BJ (cell line): ENCODE measurements at regions not wholly inside any gene's neighbourhood (a gene's known extent, or its start where the extent isn't known, plus 50 kb on each side); places are given as distances from the start of the nearest gene placed in this dataset.

Experiments used
- CTCF ChIA-PET: fragments of 350-600 bp; formaldehyde crosslinking; extraction: SDS; loops from one replicate; lab custom pipeline; 2021; ENCODE audit warnings: antibody characterized with exemption, inconsistent platforms; lab: Yijun Ruan, JAX
- POLR2A ChIA-PET: fragments of 300-600 bp; sonication (Branson Sonifier 250); formaldehyde crosslinking; extraction: SDS; loops from one replicate; lab custom pipeline; 2021; ENCODE audit warnings: antibody characterized with exemption; lab: Charles Lee
- DNase-seq: peaks from one replicate; pipeline ENCODE4 v3.0.0-alpha.2; 2011; ENCODE audit warnings: low read depth
- H3K27me3 ChIP-seq: 2 replicates; pipeline ENCODE4 v1.6.0; 2011; ENCODE audit warnings: low read length; ENCODE audit not compliant: control insufficient read depth, insufficient read depth
- H3K36me3 ChIP-seq: 2 replicates; pipeline ENCODE4 v1.5.1; 2011; ENCODE audit warnings: low read length; ENCODE audit not compliant: control insufficient read depth, insufficient read depth
- H3K4me3 ChIP-seq: 2 replicates; pipeline ENCODE4 v1.5.1; 2011; ENCODE audit warnings: low read depth, mild to moderate bottlenecking, control low read depth, low read length
- TF ChIP-seq, protein P1 (sequence below): IDR thresholded peaks from 2 replicates; pipeline ENCODE4 v1.5.1; 2011; ENCODE audit warnings: low read depth, mild to moderate bottlenecking, control low read depth, inconsistent platforms, low read length, moderate library complexity; ENCODE audit not compliant: insufficient read depth

DNA sequence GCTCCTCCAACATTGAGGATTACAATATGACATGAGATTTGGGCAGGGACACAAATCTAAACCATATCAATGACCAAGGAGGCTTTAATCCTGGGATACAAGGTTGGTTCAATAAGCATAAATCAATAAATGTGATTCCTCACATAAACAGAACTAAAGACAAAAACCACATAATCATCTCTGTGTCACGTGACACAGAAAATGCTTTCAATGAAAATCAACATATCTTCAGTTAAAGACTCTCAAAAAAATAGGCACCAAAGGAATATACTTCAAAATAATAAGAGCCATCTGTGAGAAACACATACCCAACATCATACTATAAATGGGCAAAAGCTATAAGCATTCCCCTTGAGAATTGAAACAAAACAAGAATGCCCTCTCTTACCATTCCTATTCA is 604.9 kb downstream of the SEMA5A start:
- TF ChIP-seq, protein P1, sequence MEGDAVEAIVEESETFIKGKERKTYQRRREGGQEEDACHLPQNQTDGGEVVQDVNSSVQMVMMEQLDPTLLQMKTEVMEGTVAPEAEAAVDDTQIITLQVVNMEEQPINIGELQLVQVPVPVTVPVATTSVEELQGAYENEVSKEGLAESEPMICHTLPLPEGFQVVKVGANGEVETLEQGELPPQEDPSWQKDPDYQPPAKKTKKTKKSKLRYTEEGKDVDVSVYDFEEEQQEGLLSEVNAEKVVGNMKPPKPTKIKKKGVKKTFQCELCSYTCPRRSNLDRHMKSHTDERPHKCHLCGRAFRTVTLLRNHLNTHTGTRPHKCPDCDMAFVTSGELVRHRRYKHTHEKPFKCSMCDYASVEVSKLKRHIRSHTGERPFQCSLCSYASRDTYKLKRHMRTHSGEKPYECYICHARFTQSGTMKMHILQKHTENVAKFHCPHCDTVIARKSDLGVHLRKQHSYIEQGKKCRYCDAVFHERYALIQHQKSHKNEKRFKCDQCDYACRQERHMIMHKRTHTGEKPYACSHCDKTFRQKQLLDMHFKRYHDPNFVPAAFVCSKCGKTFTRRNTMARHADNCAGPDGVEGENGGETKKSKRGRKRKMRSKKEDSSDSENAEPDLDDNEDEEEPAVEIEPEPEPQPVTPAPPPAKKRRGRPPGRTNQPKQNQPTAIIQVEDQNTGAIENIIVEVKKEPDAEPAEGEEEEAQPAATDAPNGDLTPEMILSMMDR, result no peak

DNA sequence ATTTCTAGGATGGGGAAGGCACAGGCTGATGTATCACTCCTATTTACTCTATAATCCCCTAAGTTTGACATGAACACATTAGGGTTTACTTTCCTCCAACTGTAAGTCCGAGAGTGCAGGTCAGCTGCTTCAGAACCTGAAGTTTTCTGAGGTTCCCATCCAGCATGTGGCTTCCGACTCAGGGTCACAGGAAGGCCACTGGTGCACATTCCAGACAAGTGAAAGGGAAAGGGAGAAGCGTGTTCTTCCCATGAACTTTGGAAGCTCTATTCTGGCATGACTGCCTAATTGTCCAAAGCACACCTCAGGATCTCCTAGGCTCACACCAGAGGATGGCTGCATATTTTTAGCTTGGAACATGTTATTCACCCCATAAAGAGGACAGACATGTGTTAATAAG is 602.6 kb downstream of the SEMA5A start:
- CTCF ChIA-PET, result interaction anchor here (0.7 kb wide), 1 partner anchor 42 kb away, joined by 3 read pairs; no protein-coding TSS in a partner anchor
- H3K4me3 ChIP-seq, result no peak overlapping the region
- POLR2A ChIA-PET, result no interaction called here
- no peaks in the 10 kb centered on the region for H3K36me3 ChIP-seq
- DNase-seq, result no peak
- TF ChIP-seq, protein P1, result no peak
- H3K27me3 ChIP-seq, result no peaks in the 10 kb centered on the region

More for the DNA sequence above, 604.9 kb downstream of the SEMA5A start:
- no peaks in the 10 kb centered on the region for H3K36me3 ChIP-seq
- ChIA-PET CTCF (no interaction called here), POLR2A (no interaction called here)
- no peak for DNase-seq
- no peak overlapping the region for H3K4me3 ChIP-seq
- no peaks in the 10 kb centered on the region for H3K27me3 ChIP-seq

DNA sequence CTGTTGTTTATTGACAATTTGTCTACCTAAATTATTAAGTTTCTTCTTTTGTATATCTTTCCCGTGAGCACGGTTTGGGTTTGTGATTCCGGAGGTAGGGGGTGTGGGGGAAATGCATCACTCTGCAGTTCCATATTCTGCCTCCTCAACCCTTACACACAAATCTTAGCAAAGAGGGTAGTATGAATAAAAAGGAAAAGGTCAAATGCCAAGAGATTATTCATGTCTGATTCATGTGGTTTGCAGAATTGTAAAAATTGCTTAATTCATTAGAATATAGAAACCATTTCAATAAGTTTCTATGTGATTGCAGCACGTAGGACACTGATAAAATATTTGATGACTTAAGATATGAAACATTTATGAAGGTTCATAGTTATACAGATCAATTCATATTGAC is 601.9 kb downstream of the SEMA5A start:
- CTCF ChIA-PET, result no interaction called here
- DNase-seq, result no peak

DNA sequence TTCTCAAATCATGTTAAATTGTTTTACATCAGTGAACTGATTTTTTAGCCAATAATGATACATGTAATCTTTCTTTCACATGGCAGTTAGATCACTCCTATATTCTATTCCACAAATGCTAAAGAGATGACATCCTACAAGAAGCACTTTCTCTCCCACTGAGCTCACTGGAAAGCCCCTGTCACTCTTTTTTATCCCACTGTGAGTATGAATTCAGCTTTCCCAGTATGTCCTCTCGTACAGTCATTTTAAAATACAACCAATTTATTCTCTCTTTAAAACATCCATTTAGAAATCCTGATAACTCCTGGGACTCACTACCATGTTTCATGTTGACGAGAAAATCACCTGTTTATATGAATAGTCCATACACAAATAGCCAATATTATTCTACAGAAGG is 599.9 kb downstream of the SEMA5A start:
- Histone ChIP-seq H3K4me3 (no peak overlapping the region), H3K36me3 (no peaks in the 10 kb centered on the region), H3K27me3 (no peaks in the 10 kb centered on the region)
- CTCF ChIA-PET, result no interaction called here
- TF ChIP-seq, protein P1, result no peak
- DNase-seq, result no peak
- POLR2A ChIA-PET, result no interaction called here

More for the DNA sequence above, 601.9 kb downstream of the SEMA5A start:
- TF ChIP-seq, protein P1, result no peak
- Histone ChIP-seq H3K36me3 (no peaks in the 10 kb centered on the region), H3K4me3 (no peak overlapping the region), H3K27me3 (no peaks in the 10 kb centered on the region)
- POLR2A ChIA-PET, result no interaction called here

DNA sequence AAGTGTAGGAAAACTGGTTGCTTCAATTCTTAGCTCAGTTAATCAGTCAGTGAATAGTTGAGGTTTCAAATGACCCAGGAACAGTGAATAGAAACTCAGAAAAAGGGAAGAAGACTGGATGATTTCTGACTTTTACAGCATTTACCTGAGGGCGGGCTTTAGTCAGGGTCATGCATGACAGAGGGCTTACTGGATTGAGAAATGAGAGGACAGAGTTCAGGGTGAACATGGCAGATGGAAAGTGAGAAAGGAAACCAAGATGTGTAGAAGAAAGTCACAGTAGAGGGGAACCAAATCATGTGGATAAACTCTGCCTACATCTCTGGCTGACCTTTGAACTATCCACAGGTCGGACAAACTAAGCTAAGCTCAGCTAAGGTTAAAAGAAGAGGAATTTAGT is 596.0 kb downstream of the SEMA5A start:
- no peaks in the 10 kb centered on the region for H3K27me3 ChIP-seq
- H3K4me3 ChIP-seq, result no peak overlapping the region
- no peak for DNase-seq
- no peaks in the 10 kb centered on the region for H3K36me3 ChIP-seq
- TF ChIP-seq, protein P1, result no peak
- CTCF ChIA-PET, result no interaction called here
- POLR2A ChIA-PET, result no interaction called here
